NCI-H128 (cell line): ENCODE measurements at regions not wholly inside any gene's neighbourhood (a gene's known extent, or its start where the extent isn't known, plus 50 kb on each side); places are given as distances from the start of the nearest gene placed in this dataset.

Experiments used
- DNase-seq: peaks from one replicate; lab custom pipeline; 2025; ENCODE audit not compliant: unreplicated experiment; lab: John Stamatoyannopoulos, UW

GRCh38 chr20:40326784-40327183 is 362.3 kb downstream of the MAFB start:
- DNase-seq: no peak

GRCh38 chr20:40325006-40325568 is 363.9 kb downstream of the MAFB start:
- no peak for DNase-seq

- DNase-seq: peak; percentile 27
Measured at GRCh38 chr20:40323361-40323794, 365.7 kb downstream of the MAFB start.

GRCh38 chr20:40322941-40323340 is 366.1 kb downstream of the MAFB start:
- DNase-seq: no peak

- DNase-seq: peak; percentile 2
Measured at GRCh38 chr20:40320517-40321011, 368.5 kb downstream of the MAFB start.

GRCh38 chr20:40319741-40320516 is 369.1 kb downstream of the MAFB start:
- DNase-seq: peak; percentile 36

- no peak for DNase-seq
Measured at GRCh38 chr20:40319056-40319455, 370.0 kb downstream of the MAFB start.

GRCh38 chr20:40317156-40317790 is 371.8 kb downstream of the MAFB start:
- no peak for DNase-seq

GRCh38 chr20:40314278-40314677 is 374.8 kb downstream of the MAFB start:
- no peak for DNase-seq

GRCh38 chr20:40313730-40314129 is 375.3 kb downstream of the MAFB start:
- DNase-seq: no peak

- DNase-seq: no peak
Measured at GRCh38 chr20:40309731-40310130, 379.3 kb downstream of the MAFB start.

- DNase-seq: no peak
Measured at GRCh38 chr20:40307997-40308396, 381.0 kb downstream of the MAFB start.

- DNase-seq: no peak
Measured at GRCh38 chr20:40307268-40307667, 381.8 kb downstream of the MAFB start.

GRCh38 chr20:40305303-40305702 is 383.7 kb downstream of the MAFB start:
- DNase-seq: no peak

- no peak for DNase-seq
Measured at GRCh38 chr20:40304119-40304613, 384.9 kb downstream of the MAFB start.

- DNase-seq: no peak
Measured at GRCh38 chr20:40294747-40295146, 394.3 kb downstream of the MAFB start.

GRCh38 chr20:40294175-40294574 is 394.9 kb downstream of the MAFB start:
- no peak for DNase-seq

- DNase-seq: no peak
Measured at GRCh38 chr20:40293740-40294139, 395.3 kb downstream of the MAFB start.

- no peak for DNase-seq
Measured at GRCh38 chr20:40291493-40292135, 397.4 kb downstream of the MAFB start.

- DNase-seq: no peak
Measured at GRCh38 chr20:40287683-40288082, 401.4 kb downstream of the MAFB start.

- DNase-seq: no peak
Measured at GRCh38 chr20:40286975-40287531, 402.0 kb downstream of the MAFB start.
